ENCODE measurements at regions not wholly inside any gene's neighbourhood (a gene's known extent, or its start where the extent isn't known, plus 50 kb on each side); places are given as distances from the start of the nearest gene placed in this dataset.

- TF ChIP-seq, protein P1, sequence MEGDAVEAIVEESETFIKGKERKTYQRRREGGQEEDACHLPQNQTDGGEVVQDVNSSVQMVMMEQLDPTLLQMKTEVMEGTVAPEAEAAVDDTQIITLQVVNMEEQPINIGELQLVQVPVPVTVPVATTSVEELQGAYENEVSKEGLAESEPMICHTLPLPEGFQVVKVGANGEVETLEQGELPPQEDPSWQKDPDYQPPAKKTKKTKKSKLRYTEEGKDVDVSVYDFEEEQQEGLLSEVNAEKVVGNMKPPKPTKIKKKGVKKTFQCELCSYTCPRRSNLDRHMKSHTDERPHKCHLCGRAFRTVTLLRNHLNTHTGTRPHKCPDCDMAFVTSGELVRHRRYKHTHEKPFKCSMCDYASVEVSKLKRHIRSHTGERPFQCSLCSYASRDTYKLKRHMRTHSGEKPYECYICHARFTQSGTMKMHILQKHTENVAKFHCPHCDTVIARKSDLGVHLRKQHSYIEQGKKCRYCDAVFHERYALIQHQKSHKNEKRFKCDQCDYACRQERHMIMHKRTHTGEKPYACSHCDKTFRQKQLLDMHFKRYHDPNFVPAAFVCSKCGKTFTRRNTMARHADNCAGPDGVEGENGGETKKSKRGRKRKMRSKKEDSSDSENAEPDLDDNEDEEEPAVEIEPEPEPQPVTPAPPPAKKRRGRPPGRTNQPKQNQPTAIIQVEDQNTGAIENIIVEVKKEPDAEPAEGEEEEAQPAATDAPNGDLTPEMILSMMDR (IDR thresholded peaks at IDR 0.05; ENCODE audit: insufficient read depth, low read length): no peak
- no peak for TF ChIP-seq POLR2AphosphoS5 (IDR thresholded peaks at IDR 0.05; ENCODE audit: low read depth)
- TF ChIP-seq, protein P2, sequence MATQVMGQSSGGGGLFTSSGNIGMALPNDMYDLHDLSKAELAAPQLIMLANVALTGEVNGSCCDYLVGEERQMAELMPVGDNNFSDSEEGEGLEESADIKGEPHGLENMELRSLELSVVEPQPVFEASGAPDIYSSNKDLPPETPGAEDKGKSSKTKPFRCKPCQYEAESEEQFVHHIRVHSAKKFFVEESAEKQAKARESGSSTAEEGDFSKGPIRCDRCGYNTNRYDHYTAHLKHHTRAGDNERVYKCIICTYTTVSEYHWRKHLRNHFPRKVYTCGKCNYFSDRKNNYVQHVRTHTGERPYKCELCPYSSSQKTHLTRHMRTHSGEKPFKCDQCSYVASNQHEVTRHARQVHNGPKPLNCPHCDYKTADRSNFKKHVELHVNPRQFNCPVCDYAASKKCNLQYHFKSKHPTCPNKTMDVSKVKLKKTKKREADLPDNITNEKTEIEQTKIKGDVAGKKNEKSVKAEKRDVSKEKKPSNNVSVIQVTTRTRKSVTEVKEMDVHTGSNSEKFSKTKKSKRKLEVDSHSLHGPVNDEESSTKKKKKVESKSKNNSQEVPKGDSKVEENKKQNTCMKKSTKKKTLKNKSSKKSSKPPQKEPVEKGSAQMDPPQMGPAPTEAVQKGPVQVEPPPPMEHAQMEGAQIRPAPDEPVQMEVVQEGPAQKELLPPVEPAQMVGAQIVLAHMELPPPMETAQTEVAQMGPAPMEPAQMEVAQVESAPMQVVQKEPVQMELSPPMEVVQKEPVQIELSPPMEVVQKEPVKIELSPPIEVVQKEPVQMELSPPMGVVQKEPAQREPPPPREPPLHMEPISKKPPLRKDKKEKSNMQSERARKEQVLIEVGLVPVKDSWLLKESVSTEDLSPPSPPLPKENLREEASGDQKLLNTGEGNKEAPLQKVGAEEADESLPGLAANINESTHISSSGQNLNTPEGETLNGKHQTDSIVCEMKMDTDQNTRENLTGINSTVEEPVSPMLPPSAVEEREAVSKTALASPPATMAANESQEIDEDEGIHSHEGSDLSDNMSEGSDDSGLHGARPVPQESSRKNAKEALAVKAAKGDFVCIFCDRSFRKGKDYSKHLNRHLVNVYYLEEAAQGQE (IDR thresholded peaks at IDR 0.05; ENCODE audit: insufficient replicate concordance, low read depth): no peak
Measured at GRCh38 chr5:83871533-83872395, 151.1 kb upstream of the HAPLN1 start.
